Peyer's patch (tissue), 4 donors: ENCODE measurements at regions not wholly inside any gene's neighbourhood (a gene's known extent, or its start where the extent isn't known, plus 50 kb on each side); places are given as distances from the start of the nearest gene placed in this dataset.

ENCODE experiments used
- DNase-seq, 3 donors: peaks; one replicate each; pipeline ENCODE4 v3.0.0-alpha.2; 2017 to 2019
- H3K27ac ChIP-seq, 4 donors: fragments of 200-600 bp; sonication (generic); one replicate each; pipeline ENCODE4 v1.5.1; 2016 to 2019
- H3K27me3 ChIP-seq, 2 donors: fragments of 200-600 bp; sonication (generic); one replicate each; pipeline ENCODE4 v1.5.1; 2019
- H3K36me3 ChIP-seq, 3 donors: fragments of 200-600 bp; sonication (generic); one replicate each; pipeline ENCODE4 v1.5.1; 2016 to 2019
- H3K4me1 ChIP-seq, 4 donors: fragments of 200-600 bp; sonication (generic); one replicate each; pipeline ENCODE4 v1.5.1; 2016 to 2019
- H3K4me3 ChIP-seq, 4 donors: fragments of 200-600 bp; sonication (generic); 1 replicate in 3 of 4; 2 replicates in 1 of 4; pipeline ENCODE4 v1.5.1; 2016 to 2019; ENCODE audit warnings: mild to moderate bottlenecking in 1 of 4
- H3K9me3 ChIP-seq, 4 donors: fragments of 200-600 bp; sonication (generic); one replicate each; pipeline ENCODE4 v1.5.1; 2016 to 2019; ENCODE audit warnings: mild to moderate bottlenecking in 1 of 4
- POLR2A ChIP-seq, 2 donors: fragments of 450-650 bp; IDR thresholded peaks; one replicate each; pipeline ENCODE4 v1.5.1; 2017; ENCODE audit warnings: antibody characterized with exemption in 2 of 2, mild to moderate bottlenecking in 2 of 2, moderate library complexity in 2 of 2
- TF ChIP-seq, protein P1 (sequence below), 6 experiments: fragments of 450-650 bp in 4 of 6; fragments of 200-600 bp in 2 of 6; sonication (generic) in 1 of 6; IDR thresholded peaks; one replicate each; pipeline ENCODE4 v1.5.1; 2017 to 2019; ENCODE audit warnings: antibody characterized with exemption in 6 of 6, mild to moderate bottlenecking in 3 of 6, moderate library complexity in 1 of 6

DNA sequence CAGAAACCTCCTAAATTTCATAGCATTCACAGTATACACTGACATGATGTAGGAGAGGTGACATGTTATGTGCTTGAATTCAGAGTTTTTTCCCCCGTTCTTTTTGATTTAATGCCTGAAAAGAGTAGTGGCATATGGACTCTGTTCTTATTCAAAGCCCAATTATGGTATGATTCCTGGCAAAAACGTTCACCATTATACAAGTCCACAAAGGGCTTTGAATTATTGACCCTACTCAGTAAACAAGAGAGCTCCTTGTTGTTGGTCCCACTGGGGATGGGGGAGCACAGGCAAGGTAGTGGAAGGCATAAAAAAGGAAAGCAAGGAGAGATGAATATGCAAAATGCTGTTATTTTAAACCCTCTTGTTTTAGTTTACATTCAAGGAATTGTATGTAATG lies 136.0 kb upstream of the AHI1 start:
- no peak for DNase-seq
- TF ChIP-seq, protein P1, sequence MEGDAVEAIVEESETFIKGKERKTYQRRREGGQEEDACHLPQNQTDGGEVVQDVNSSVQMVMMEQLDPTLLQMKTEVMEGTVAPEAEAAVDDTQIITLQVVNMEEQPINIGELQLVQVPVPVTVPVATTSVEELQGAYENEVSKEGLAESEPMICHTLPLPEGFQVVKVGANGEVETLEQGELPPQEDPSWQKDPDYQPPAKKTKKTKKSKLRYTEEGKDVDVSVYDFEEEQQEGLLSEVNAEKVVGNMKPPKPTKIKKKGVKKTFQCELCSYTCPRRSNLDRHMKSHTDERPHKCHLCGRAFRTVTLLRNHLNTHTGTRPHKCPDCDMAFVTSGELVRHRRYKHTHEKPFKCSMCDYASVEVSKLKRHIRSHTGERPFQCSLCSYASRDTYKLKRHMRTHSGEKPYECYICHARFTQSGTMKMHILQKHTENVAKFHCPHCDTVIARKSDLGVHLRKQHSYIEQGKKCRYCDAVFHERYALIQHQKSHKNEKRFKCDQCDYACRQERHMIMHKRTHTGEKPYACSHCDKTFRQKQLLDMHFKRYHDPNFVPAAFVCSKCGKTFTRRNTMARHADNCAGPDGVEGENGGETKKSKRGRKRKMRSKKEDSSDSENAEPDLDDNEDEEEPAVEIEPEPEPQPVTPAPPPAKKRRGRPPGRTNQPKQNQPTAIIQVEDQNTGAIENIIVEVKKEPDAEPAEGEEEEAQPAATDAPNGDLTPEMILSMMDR (IDR thresholded peaks at IDR 0.05) = no peak
- TF ChIP-seq POLR2A (IDR thresholded peaks at IDR 0.05) = no peak
- no peak overlapping the region for H3K27ac ChIP-seq

DNA sequence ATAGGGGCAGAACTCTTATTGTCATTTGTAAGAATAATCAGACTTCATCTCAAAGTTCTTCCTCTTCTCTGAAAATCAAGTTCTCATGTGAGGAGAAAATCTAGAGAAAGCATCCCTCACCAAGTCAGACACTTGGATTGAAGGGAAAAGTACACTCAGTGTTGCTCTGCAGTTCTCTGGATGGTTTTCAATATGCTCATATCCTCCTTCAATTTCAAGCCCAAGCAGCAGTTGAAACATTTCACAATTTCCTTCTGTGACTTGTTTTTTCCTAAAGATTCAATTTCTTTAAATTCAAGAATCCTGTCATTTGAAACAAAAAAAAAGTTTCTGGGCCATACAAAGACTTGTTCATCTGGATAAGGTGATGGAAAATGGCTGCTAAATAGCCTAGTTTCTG lies 140.2 kb upstream of the AHI1 start:
- TF ChIP-seq POLR2A (IDR thresholded peaks at IDR 0.05) = no peak
- TF ChIP-seq, protein P1 (IDR thresholded peaks at IDR 0.05) = no peak
- H3K36me3 ChIP-seq = no peaks in the 10 kb centered on the region
- no peak overlapping the region for H3K27ac ChIP-seq
- no peak for DNase-seq
- H3K9me3 ChIP-seq = no peaks in the 10 kb centered on the region
- H3K4me1 ChIP-seq = no peaks in the 10 kb centered on the region
- no peaks in the 10 kb centered on the region for H3K27me3 ChIP-seq
- H3K4me3 ChIP-seq = no peak overlapping the region

More for the DNA sequence above, 136.0 kb upstream of the AHI1 start:
- H3K4me1 ChIP-seq = no peaks in the 10 kb centered on the region
- H3K9me3 ChIP-seq = no peaks in the 10 kb centered on the region
- no peaks in the 10 kb centered on the region for H3K36me3 ChIP-seq
- H3K4me3 ChIP-seq = no peak overlapping the region
- H3K27me3 ChIP-seq = no peaks in the 10 kb centered on the region

DNA sequence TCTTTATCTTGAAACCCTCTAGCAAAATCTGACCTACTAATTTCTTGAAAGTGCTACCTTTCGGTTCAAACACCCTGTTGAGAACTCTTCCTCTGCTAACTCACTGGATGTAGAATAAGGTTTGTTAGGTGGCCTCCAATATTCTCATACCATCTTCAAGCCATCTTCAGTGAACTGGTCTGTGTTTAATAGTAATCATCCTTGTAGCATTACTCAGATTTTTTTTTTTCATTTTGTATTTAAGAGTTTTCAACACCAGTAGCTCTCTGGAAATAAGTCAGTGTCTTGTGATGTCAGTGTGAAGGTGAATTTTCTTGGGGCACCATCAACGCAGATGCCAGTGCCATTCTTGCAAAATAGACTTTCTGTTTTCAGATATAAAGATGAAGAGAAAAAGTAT lies 140.6 kb upstream of the AHI1 start:
- DNase-seq = no peak
- Histone ChIP-seq H3K27ac (no peak overlapping the region), H3K4me3 (no peak overlapping the region), H3K36me3 (no peaks in the 10 kb centered on the region), H3K9me3 (no peaks in the 10 kb centered on the region), H3K4me1 (no peaks in the 10 kb centered on the region), H3K27me3 (no peaks in the 10 kb centered on the region)
- TF ChIP-seq POLR2A (IDR thresholded peaks at IDR 0.05) = no peak
- TF ChIP-seq, protein P1 (IDR thresholded peaks at IDR 0.05) = no peak

DNA sequence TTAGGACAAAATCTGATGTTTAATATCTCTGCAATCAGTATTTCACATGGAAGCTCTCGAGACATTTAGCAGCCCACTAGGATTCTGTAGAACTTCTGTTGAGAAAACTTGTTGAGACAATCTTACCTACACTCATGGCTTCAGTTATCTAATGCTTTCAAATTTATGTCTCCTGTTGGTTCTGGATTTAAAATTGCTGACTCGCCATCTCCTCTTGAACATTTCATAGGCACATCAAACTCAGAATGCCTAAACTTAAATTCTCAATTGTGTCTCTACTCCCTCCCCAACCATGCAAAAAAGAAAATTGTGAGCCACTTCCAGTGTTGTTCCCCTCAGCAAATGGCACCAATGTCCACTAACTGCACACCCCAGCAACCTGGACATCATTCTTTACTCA lies 142.5 kb upstream of the AHI1 start:
- Histone ChIP-seq H3K9me3 (no peaks in the 10 kb centered on the region), H3K4me1 (no peaks in the 10 kb centered on the region), H3K36me3 (no peaks in the 10 kb centered on the region), H3K27me3 (no peaks in the 10 kb centered on the region), H3K27ac (no peak overlapping the region), H3K4me3 (no peak overlapping the region)
- no peak for TF ChIP-seq POLR2A (IDR thresholded peaks at IDR 0.05)
- TF ChIP-seq, protein P1 (IDR thresholded peaks at IDR 0.05) = no peak
- DNase-seq = no peak

DNA sequence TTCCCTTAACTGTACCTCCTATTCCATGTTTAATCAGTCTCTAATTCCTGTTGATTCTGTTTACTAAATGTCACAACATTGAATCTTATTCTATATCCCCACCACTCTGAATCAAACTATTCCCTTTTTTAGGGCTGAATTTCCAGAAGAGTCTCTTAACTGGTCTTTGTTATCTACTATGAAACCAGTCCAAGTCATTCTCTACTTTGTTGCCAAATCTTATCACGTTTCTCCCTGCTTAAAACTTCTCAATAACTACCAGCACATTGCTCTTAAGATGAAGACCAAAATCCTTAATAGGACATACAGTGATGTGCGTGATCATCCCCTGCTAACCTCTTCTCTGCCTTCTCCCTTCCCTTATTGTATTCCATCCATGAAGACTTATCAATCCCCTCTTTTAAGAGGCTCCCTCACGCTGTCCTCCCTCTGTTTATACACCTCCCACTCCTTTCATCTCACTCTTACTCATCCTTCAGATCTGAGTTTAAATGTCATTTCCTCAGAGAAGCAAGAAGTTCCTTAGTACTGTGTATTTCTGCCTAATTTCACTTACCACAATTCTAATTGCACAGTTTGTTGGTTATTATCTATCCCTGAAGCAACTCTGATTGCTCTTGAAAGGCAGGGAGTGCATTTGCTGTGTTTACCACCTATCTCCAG lies 143.0 kb upstream of the AHI1 start:
- H3K27me3 ChIP-seq = no peaks in the 10 kb centered on the region

More for the DNA sequence above, 143.0 kb upstream of the AHI1 start:
- no peak overlapping the region for H3K4me3 ChIP-seq
- H3K27ac ChIP-seq = no peak overlapping the region
- TF ChIP-seq POLR2A (IDR thresholded peaks at IDR 0.05) = no peak
- TF ChIP-seq, protein P1 (IDR thresholded peaks at IDR 0.05) = no peak
- H3K9me3 ChIP-seq = no peaks in the 10 kb centered on the region
- H3K4me1 ChIP-seq = no peaks in the 10 kb centered on the region
- no peaks in the 10 kb centered on the region for H3K36me3 ChIP-seq
- DNase-seq = no peak
